HepG2 (cell line): ENCODE measurements at regions not wholly inside any gene's neighbourhood (a gene's known extent, or its start where the extent isn't known, plus 50 kb on each side); places are given as distances from the start of the nearest gene placed in this dataset.

Source experiments
- FOXA1 ChIP-seq, 2 experiments: fragments of 450-650 bp in 1 of 2; sonication (generic) in 1 of 2; formaldehyde crosslinking in 1 of 2; IDR thresholded peaks; 2 replicates each; pipeline versions ENCODE4 v1.4.0 to v1.6.1; 2016 to 2020; ENCODE audit warnings: missing genetic modification reagents in 1 of 2
- KLF13 ChIP-seq: sonication (generic); formaldehyde crosslinking; IDR thresholded peaks from 2 replicates; pipeline ENCODE4 v1.4.0; 2020; ENCODE audit warnings: mild to moderate bottlenecking, missing genetic modification reagents
- SETDB1 ChIP-seq: sonication (generic); formaldehyde crosslinking; IDR thresholded peaks from 2 replicates; pipeline ENCODE4 v1.5.1; 2020; ENCODE audit warnings: missing genetic modification reagents, mild to moderate bottlenecking, borderline replicate concordance
- SMAD3 ChIP-seq: sonication (generic); formaldehyde crosslinking; IDR thresholded peaks from 2 replicates; pipeline ENCODE4 v1.4.0; 2020; ENCODE audit warnings: missing genetic modification reagents
- SMAD9 ChIP-seq: sonication (generic); formaldehyde crosslinking; IDR thresholded peaks from 2 replicates; pipeline ENCODE4 v1.5.1; 2020; ENCODE audit warnings: mild to moderate bottlenecking, missing genetic modification reagents
- ZBTB3 ChIP-seq: sonication (generic); formaldehyde crosslinking; IDR thresholded peaks from 2 replicates; pipeline ENCODE4 v1.4.0; 2020; ENCODE audit warnings: low read depth, mild to moderate bottlenecking, moderate library complexity, missing genetic modification reagents, borderline replicate concordance
- TF ChIP-seq, protein P1 (sequence below): conservative IDR thresholded peaks from 2 replicates; pipeline ENCODE4 v1.6.1; 2018; ENCODE audit warnings: missing genetic modification reagents

DNA sequence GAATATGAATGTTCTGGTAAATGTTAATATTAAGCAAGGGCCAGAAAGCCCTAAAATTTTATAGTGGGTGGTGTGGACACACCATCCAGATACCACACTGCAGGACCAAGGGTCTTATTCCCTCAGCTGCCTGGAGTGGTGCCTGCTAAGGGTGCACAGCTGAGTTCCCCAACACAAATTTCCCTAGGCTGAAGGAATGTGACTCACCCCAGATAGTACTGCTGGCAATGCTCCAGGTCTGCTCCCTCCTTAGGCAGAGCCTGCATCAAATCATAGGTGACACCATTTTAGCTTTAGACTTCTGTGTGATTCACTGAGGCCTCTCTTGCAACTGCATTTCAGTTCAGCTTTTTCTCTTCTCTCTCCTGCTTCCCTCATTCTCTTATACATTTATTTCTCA, 321.1 kb downstream of the SATB2 start:
- no peak for TF ChIP-seq FOXA1 (IDR thresholded peaks at IDR 0.05)
- TF ChIP-seq FOXA1 (CRISPR knock-in tag; IDR thresholded peaks at IDR 0.05) = no peak
- no peak for TF ChIP-seq ZBTB3 (CRISPR knock-in tag)
- TF ChIP-seq, protein P1, sequence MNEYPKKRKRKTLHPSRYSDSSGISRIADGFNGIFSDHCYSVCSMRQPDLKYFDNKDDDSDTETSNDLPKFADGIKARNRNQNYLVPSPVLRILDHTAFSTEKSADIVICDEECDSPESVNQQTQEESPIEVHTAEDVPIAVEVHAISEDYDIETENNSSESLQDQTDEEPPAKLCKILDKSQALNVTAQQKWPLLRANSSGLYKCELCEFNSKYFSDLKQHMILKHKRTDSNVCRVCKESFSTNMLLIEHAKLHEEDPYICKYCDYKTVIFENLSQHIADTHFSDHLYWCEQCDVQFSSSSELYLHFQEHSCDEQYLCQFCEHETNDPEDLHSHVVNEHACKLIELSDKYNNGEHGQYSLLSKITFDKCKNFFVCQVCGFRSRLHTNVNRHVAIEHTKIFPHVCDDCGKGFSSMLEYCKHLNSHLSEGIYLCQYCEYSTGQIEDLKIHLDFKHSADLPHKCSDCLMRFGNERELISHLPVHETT = no peak
- no peak for TF ChIP-seq KLF13
- no peak for TF ChIP-seq SETDB1
- TF ChIP-seq SMAD9 (CRISPR knock-in tag) = no peak
- no peak for TF ChIP-seq SMAD3
